HepG2 (cell line): ENCODE measurements at regions not wholly inside any gene's neighbourhood (a gene's known extent, or its start where the extent isn't known, plus 50 kb on each side); places are given as distances from the start of the nearest gene placed in this dataset.

Source experiments
- AHR ChIP-seq: IDR thresholded peaks from 2 replicates; pipeline ENCODE4 v1.6.1; 2018; ENCODE audit warnings: missing genetic modification reagents, missing compliant biosample characterization
- ARNT2 ChIP-seq: sonication (generic); formaldehyde crosslinking; IDR thresholded peaks from 2 replicates; pipeline ENCODE4 v1.8.0; 2022; ENCODE audit warnings: mild to moderate bottlenecking, low read depth, missing genetic modification reagents, moderate library complexity
- ATM ChIP-seq: fragments of 450-650 bp; IDR thresholded peaks from 2 replicates; pipeline ENCODE4 v1.7.1; 2017; ENCODE audit warnings: mild to moderate bottlenecking, borderline replicate concordance
- ETV5 ChIP-seq: IDR thresholded peaks from 2 replicates; pipeline ENCODE4 v1.6.1; 2018; ENCODE audit warnings: missing biosample characterization, missing genetic modification reagents, inconsistent platforms, borderline replicate concordance
- FOXA3 ChIP-seq: IDR thresholded peaks from 2 replicates; pipeline ENCODE4 v1.6.1; 2016; ENCODE audit warnings: missing genetic modification reagents, missing compliant biosample characterization
- HNF4G ChIP-seq, 2 experiments: sonication (generic) in 1 of 2; formaldehyde crosslinking in 1 of 2; IDR thresholded peaks; 2 replicates each; pipeline versions ENCODE4 v1.4.0 to v1.6.1; 2011 to 2020; ENCODE audit warnings: borderline replicate concordance in 2 of 2, low read depth in 2 of 2, mild to moderate bottlenecking in 2 of 2, low read length in 1 of 2, missing genetic modification reagents in 1 of 2, moderate library complexity in 1 of 2
- IKZF1 ChIP-seq: fragments of 450-650 bp; IDR thresholded peaks from 2 replicates; pipeline ENCODE4 v1.7.1; 2016
- MEIS2 ChIP-seq: sonication (generic); formaldehyde crosslinking; IDR thresholded peaks from 2 replicates; pipeline ENCODE4 v1.9.0; 2021; ENCODE audit warnings: mild to moderate bottlenecking, missing genetic modification reagents
- NR2F6 ChIP-seq, 2 experiments: IDR thresholded peaks; 2 replicates each; pipeline ENCODE4 v1.6.1; 2016; ENCODE audit warnings: antibody characterized with exemption in 1 of 2, mild to moderate bottlenecking in 1 of 2
- NRL ChIP-seq: sonication (generic); formaldehyde crosslinking; IDR thresholded peaks from 2 replicates; pipeline ENCODE4 v1.5.0; 2020; ENCODE audit warnings: missing genetic modification reagents, mild to moderate bottlenecking, moderate library complexity, borderline replicate concordance
- PHF8 ChIP-seq: sonication (generic); formaldehyde crosslinking; IDR thresholded peaks from 2 replicates; pipeline ENCODE4 v1.5.0; 2020; ENCODE audit warnings: missing genetic modification reagents
- SMC3 ChIP-seq: IDR thresholded peaks from 2 replicates; pipeline ENCODE4 v1.6.1; 2011; ENCODE audit warnings: low read length, improper control_type of control experiment
- TARDBP ChIP-seq: sonication (generic); formaldehyde crosslinking; IDR thresholded peaks from 2 replicates; pipeline ENCODE4 v1.8.0; 2022; ENCODE audit warnings: mild to moderate bottlenecking, missing genetic modification reagents
- ZBTB8A ChIP-seq: sonication (generic); formaldehyde crosslinking; IDR thresholded peaks from 2 replicates; pipeline ENCODE4 v1.4.0; 2020; ENCODE audit warnings: mild to moderate bottlenecking, low read depth, missing genetic modification reagents, borderline replicate concordance
- ZFP36L2 ChIP-seq: sonication (generic); formaldehyde crosslinking; IDR thresholded peaks from 2 replicates; pipeline ENCODE4 v1.4.0; 2020; ENCODE audit warnings: missing genetic modification reagents
- ZNF205 ChIP-seq: IDR thresholded peaks from 2 replicates; pipeline ENCODE4 v1.6.1; 2018; ENCODE audit warnings: missing biosample characterization, missing genetic modification reagents
- ZNF546 ChIP-seq: sonication (generic); formaldehyde crosslinking; conservative IDR thresholded peaks from 2 replicates; pipeline ENCODE4 v1.8.1; 2023; ENCODE audit warnings: mild to moderate bottlenecking, missing genetic modification reagents
- ZNF792 ChIP-seq: IDR thresholded peaks from 2 replicates; pipeline ENCODE4 v1.6.1; 2016
- ZSCAN12 ChIP-seq: sonication (generic); formaldehyde crosslinking; IDR thresholded peaks from 2 replicates; pipeline ENCODE4 v1.9.0; 2021; ENCODE audit warnings: mild to moderate bottlenecking, missing genetic modification reagents
- TF ChIP-seq, protein P1 (sequence below): IDR thresholded peaks from 2 replicates; pipeline ENCODE4 v1.6.1; 2016; ENCODE audit warnings: control low read depth
- TF ChIP-seq, protein P2 (sequence below), 2 experiments: sonication (generic) in 1 of 2; formaldehyde crosslinking in 1 of 2; IDR thresholded peaks; 2 replicates each; pipeline versions ENCODE4 v1.5.1 to v1.6.1; 2011 to 2020; ENCODE audit warnings: borderline replicate concordance in 1 of 2, low read depth in 1 of 2, low read length in 1 of 2, mild to moderate bottlenecking in 1 of 2, missing genetic modification reagents in 1 of 2, moderate library complexity in 1 of 2
- TF ChIP-seq, protein P3 (sequence below): sonication (generic); formaldehyde crosslinking; IDR thresholded peaks from 2 replicates; pipeline ENCODE4 v1.5.1; 2020; ENCODE audit warnings: missing genetic modification reagents, mild to moderate bottlenecking, borderline replicate concordance
- TF ChIP-seq, protein P4 (sequence below): IDR thresholded peaks from 2 replicates; pipeline ENCODE4 v1.6.1; 2016; ENCODE audit warnings: missing compliant biosample characterization, missing genetic modification reagents, borderline replicate concordance

DNA sequence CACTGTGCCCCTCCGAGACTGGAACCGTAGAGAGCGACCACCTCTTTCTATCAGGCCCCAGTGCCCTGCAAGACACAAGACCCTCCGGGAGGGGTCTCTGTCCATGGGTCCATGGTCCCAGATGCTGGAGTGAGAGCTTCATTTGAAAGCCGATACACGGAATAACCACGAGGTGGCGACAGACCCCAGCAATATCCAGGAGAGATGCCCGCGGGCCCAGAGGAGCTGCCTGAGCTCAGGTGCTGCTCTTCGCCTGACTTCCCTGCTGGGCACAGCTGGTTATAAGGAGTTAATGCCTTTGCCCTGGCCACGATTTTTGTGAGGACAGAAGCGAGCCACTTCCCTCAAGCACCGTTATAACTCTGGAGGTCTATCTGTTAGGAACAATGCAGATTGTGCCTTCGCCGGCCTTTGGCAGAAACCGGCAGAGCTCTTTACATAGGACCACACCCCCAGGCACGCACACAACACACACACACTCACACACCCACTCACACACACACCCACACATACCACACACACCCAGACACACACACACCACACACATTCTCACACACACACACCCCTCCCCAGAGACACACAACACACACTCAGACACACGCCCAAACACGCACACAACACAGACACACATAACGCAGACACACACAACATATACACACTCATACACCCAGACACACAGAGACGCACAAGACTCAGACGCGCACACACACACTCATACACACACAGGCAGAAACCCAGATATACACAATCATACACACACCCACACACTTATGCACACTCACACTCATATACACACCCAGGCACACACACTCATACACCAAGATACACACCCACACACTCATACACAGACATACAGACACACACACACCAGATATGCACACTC is 436.4 kb downstream of the SOX9 start (continued):
- TF ChIP-seq NR2F6 (IDR thresholded peaks at IDR 0.05) (no peak), NR2F6 (CRISPR knock-in tag; IDR thresholded peaks at IDR 0.05) (no peak), IKZF1 (0 out of 2 replicates have a peak, but pooled peaks have one; percentile 68), PHF8 (no peak), NRL (0 out of 2 replicates have a peak, but pooled peaks have one; percentile 53), ATM (peak; percentile 30; the same call in 1 of the 2 replicates), MEIS2 (CRISPR knock-in tag) (no peak), ZNF205 (CRISPR knock-in tag) (0 out of 2 replicates have a peak, but pooled peaks have one; percentile 35), ARNT2 (CRISPR knock-in tag) (no peak), AHR (CRISPR knock-in tag) (peak; percentile 59; the same call in 1 of the 2 replicates), ZBTB8A (CRISPR knock-in tag) (no peak), TARDBP (CRISPR knock-in tag) (no peak), HNF4G (IDR thresholded peaks at IDR 0.05; ENCODE audit: borderline replicate concordance, low read depth, low read length) (no peak), HNF4G (CRISPR knock-in tag; IDR thresholded peaks at IDR 0.05; ENCODE audit: borderline replicate concordance, low read depth) (no peak), ETV5 (peak; percentile 36; the same call in 1 of the 2 replicates), ZFP36L2 (CRISPR knock-in tag) (no peak), ZNF546 (CRISPR knock-in tag) (no peak), ZSCAN12 (CRISPR knock-in tag) (no peak), SMC3 (peak; percentile 82), ZNF792 (CRISPR knock-in tag) (no peak), FOXA3 (CRISPR knock-in tag) (0 out of 2 replicates have a peak, but pooled peaks have one; percentile 22)
- TF ChIP-seq, protein P1, sequence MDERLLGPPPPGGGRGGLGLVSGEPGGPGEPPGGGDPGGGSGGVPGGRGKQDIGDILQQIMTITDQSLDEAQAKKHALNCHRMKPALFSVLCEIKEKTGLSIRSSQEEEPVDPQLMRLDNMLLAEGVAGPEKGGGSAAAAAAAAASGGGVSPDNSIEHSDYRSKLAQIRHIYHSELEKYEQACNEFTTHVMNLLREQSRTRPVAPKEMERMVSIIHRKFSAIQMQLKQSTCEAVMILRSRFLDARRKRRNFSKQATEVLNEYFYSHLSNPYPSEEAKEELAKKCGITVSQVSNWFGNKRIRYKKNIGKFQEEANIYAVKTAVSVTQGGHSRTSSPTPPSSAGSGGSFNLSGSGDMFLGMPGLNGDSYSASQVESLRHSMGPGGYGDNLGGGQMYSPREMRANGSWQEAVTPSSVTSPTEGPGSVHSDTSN (CRISPR knock-in tag), result no peak
- TF ChIP-seq, protein P2, sequence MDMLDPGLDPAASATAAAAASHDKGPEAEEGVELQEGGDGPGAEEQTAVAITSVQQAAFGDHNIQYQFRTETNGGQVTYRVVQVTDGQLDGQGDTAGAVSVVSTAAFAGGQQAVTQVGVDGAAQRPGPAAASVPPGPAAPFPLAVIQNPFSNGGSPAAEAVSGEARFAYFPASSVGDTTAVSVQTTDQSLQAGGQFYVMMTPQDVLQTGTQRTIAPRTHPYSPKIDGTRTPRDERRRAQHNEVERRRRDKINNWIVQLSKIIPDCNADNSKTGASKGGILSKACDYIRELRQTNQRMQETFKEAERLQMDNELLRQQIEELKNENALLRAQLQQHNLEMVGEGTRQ (IDR thresholded peaks at IDR 0.05; ENCODE audit: low read depth, low read length), result no peak
- TF ChIP-seq, protein P2 (CRISPR knock-in tag; IDR thresholded peaks at IDR 0.05; ENCODE audit: borderline replicate concordance), result no peak
- TF ChIP-seq, protein P3, sequence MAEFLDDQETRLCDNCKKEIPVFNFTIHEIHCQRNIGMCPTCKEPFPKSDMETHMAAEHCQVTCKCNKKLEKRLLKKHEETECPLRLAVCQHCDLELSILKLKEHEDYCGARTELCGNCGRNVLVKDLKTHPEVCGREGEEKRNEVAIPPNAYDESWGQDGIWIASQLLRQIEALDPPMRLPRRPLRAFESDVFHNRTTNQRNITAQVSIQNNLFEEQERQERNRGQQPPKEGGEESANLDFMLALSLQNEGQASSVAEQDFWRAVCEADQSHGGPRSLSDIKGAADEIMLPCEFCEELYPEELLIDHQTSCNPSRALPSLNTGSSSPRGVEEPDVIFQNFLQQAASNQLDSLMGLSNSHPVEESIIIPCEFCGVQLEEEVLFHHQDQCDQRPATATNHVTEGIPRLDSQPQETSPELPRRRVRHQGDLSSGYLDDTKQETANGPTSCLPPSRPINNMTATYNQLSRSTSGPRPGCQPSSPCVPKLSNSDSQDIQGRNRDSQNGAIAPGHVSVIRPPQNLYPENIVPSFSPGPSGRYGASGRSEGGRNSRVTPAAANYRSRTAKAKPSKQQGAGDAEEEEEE (CRISPR knock-in tag), result no peak
- TF ChIP-seq, protein P4, sequence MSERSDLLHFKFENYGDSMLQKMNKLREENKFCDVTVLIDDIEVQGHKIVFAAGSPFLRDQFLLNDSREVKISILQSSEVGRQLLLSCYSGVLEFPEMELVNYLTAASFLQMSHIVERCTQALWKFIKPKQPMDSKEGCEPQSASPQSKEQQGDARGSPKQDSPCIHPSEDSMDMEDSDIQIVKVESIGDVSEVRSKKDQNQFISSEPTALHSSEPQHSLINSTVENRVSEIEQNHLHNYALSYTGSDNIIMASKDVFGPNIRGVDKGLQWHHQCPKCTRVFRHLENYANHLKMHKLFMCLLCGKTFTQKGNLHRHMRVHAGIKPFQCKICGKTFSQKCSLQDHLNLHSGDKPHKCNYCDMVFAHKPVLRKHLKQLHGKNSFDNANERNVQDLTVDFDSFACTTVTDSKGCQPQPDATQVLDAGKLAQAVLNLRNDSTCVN (CRISPR knock-in tag), result no peak
